IPS DF 4.7 (cell line): ENCODE measurements at regions not wholly inside any gene's neighbourhood (a gene's known extent, or its start where the extent isn't known, plus 50 kb on each side); places are given as distances from the start of the nearest gene placed in this dataset.
"Not testable (repeated sequence)": the region's sequence is repeated elsewhere in the genome, so short reads cannot be mapped to it uniquely, and the experiment has no call there.

ENCODE experiments used
- DNase-seq: peaks from one replicate; pipeline ENCODE4 v3.0.0-alpha.2; 2013; ENCODE audit warnings: low spot score; ENCODE audit errors: extremely low read depth

GRCh38 chr5:158267228-158267627, 408.3 kb upstream of the CLINT1 start:
- DNase-seq: no peak

DNA sequence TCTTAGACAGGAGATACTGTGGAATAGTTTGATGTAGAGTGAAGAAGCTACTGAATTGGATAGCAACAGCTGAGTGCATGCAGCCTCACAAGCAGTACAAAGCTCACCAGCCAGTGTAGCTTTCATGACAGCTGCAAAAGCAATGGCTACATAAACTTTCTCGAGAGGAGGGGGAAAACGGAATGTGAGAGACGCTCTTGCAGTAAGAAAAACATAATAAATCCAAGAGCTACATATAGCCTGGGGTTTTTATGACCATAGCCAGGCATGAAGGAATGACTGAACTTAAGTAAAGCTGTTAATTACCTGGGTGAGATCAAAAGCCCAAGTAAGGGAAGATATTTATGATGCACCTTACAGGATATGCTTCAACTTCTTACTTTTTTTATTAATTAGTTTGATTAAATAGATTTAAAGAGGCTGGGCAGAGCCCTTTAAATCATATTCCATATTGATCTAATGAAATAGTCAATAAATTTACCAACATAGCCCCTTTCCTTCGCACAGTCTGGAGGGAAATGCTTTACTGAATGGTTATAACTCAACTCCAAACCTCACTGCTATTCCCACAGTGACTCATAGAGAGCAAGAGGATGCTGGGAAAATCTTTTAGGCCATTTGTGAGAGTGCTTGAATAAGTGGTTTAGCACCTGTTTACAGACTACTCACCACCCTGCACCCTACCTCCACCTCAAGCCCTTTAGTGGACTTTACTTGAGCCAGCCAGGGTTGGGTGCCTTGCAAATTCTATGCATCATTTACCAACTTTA, 407.2 kb upstream of the CLINT1 start:
- DNase-seq: no peak

- no peak for DNase-seq
These were observed 406.4 kb upstream of the CLINT1 start for GRCh38 chr5:158265346-158265745.

DNA sequence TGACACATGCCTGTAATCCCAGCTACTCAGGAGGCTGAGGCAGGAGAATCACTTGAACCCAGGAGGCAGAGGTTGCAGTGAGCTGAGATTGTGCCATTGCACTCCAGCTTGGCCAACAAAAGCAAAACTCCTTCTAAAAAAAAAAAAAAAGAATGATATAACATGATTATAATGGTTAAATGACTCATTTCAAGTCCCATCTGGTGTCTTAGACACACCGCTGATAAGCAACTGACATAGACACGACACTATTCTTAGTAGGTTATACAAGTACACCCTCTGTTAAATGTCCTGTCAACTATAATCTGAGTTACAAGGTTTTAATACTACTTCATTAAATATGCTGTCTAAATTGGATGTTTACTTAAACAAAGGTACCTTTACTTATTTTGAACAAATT, 405.3 kb upstream of the CLINT1 start:
- no peak for DNase-seq

DNA sequence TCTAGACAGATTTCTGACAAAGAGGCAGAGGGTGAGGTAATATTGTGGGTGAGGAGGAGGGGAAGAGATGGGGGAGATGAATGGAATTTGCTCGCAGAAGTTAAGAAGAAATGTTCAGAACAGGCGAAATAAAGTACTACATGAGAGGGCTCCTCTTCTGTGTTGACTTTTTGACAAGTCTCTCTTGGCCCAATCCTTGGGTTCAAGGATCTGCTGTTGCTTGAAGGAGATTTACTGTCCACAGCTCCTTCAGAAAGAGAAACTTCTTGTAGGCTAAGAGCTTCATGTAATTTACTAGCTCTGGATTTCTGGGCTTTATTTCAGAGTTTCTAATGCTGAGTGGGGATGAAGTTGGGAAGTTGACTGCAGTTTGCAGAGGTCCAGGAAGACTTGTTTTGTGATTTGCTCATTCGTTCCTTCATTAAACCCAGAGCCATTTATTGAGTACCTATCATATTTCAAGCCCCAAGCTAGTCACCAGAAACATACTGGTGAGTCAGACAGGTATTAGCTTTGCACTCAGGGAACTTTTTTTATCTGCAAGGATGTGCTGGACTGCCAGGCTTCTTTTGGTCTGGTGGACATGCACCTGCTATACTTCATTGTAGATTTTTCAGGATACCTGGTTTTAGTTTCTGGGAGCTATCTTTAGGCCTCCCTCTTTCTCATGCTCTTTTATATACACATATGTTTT, 402.9 kb upstream of the CLINT1 start:
- no peak for DNase-seq

GRCh38 chr5:158256096-158256495, 397.2 kb upstream of the CLINT1 start:
- no peak for DNase-seq

GRCh38 chr5:158255609-158256008, 396.7 kb upstream of the CLINT1 start:
- DNase-seq: no peak

DNA sequence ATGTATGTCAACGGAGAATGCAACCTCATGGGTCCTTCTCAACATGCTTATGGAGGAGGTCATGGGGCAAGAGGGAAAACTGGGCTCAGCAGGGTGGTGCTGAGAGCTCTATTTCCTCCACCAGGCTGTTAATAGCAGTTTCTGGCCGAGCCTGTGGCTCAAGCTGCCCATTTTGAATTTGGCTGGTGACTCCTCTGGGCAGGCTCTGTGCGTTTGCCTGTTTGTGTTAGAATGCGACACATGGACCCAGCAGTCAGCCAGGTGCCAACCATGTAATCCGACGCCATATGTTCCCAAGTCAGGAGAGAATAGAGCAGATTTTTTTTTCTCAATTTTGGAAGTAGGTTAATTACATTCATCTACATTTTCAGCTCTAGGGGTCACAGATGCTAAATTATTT, 387.7 kb upstream of the CLINT1 start:
- no peak for DNase-seq

DNA sequence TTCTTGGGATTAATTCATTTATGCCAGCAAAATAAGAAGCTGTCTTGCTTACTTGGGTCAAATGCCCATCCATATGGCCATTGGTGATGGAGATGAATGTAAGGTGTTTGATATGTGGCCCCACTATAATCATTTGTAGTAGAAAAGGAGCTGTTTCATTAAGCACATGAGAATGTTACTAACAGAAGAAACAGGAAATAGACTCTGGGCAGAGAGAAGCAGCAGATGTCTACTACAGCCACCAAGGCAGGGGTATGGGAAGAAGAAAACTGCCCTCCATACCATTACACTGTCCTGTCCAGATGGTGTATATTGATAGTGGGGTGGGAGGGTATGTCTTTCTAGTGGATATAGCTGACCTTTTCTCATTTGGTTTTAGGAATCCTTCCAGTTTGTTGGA, 386.6 kb upstream of the CLINT1 start:
- no peak for DNase-seq

GRCh38 chr5:158244882-158245281, 385.9 kb upstream of the CLINT1 start:
- DNase-seq: no peak

GRCh38 chr5:158236511-158237335, 377.8 kb upstream of the CLINT1 start:
- no peak for DNase-seq

DNA sequence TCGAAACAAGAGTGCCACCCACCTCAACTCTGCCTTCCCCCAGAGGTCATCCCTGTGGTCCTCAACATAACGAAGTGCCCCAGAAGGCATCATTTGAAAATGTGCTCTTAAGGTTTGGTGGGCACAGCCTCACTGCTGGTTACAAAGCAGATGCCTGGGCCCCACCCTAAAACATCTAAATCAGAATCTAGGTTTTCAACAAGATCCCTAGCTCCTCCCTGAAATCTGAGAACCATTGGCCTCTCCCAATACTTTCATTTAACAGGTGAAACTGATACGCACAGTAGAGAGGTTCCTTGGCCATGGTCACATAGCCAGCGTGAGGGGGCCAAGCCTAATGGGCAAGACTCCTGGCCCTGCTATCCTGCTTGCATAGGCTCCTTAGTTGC, 376.2 kb upstream of the CLINT1 start:
- no peak for DNase-seq

DNA sequence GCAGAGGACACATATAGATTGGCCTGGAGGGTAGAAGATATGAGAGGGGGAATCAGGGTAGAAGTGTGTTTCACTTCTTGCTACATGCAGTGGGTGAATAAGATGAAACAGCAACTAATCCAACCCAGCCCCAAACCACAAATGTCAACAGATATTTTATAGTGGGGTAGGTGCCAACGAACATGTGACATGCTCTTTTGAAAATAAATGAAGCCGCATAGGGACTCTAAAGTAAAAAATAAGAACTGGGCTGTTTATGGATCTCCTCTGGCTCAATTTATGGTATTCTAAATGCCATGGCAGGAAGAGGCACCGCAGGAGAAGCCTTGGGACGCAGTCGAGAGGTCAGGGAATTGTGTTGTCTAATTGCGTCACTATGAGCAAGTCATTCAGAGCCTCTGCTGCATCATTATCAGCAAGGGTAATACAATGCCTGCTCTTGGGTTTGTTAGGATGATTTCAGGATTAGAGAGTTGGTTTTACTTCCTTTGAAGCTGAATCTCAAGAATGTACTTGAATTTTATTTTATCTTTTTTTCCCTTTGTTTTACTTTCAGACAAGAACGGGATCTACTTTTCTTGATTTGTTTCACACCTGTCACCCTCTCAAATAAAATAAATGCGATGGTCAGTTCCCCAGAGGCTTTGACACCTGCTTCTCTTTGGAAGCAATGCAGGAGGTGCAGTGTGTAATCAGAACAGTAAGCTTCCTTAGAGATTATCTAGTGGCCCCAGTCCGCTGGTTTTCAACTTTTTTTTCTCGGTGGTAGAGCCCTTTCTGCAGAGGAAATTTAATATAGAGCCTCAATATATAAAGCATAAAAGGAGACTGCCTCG, 375.6 kb upstream of the CLINT1 start:
- no peak for DNase-seq

DNA sequence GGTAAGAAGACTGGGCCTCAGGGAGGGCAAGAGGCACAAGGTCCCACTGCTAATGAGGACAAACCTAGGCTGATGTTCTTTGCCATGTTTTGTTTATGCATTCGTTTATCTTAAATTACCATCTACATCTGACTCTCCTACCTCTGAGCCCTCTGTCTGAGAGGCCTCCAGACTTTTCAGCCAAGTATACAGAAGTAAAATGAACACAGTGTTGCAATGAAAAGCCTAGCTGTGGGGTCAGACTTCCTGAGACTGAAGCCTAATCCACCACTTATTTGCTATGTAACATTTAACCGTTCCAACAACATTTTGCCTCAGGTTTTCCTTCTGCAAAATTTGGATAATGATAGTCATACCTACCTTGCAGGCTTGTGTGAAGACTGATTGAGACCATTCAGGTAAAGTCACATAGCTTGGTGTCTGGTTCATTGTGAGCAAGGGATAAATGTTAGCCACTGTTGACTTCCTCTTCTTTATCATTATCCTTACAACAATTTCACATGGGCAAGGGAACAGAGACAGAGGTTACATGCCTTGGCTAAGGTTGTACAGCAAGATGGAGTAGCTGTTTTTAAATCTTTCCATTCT, 374.9 kb upstream of the CLINT1 start:
- no peak for DNase-seq

DNA sequence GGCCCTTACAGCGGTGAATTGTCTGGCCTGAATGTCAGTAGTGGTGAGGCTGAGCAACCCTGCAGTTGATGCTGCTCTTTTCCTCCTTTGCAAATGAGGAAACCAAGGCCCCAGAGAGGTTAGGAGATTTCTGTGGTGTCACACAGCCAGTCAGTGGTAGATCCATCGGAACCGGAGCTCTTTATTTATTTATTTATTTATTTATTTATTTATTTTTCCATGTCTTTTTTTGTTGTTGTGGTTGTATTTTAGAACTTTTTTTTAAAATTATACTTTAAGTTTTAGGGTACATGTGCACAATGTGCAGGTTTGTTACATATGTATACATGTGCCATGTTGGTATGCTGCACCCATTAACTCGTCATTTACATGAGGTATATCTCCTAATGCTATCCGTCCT, 368.4 kb upstream of the CLINT1 start:
- DNase-seq: not testable (repeated sequence)

DNA sequence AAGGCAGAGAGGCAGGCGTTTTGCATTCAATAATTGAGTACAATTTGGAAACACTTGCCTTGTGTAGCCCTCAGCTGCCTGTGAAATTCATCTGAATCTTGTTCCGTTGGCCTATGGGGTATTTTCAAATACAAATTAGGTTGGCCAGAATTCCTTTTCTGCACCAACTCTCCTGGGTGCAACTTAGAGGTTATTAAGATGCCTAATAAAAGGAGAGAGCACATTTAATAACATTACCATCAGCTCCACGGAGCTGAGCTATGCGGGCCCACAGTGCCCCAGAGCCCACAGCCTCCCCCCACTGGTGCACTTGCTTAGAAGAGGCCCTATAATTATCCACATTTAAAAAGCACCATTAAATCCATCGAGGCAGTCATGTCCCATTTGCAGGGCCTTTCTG, 367.6 kb upstream of the CLINT1 start:
- no peak for DNase-seq

GRCh38 chr5:158224253-158224652, 365.3 kb upstream of the CLINT1 start:
- DNase-seq: no peak

- no peak for DNase-seq
These were observed 364.2 kb upstream of the CLINT1 start for GRCh38 chr5:158223054-158223600.

- no peak for DNase-seq
These were observed 354.0 kb upstream of the CLINT1 start for GRCh38 chr5:158212917-158213316.

- no peak for DNase-seq
These were observed 353.3 kb upstream of the CLINT1 start for GRCh38 chr5:158212237-158212636.
